ENCODE measurements at regions not wholly inside any gene's neighbourhood (a gene's known extent, or its start where the extent isn't known, plus 50 kb on each side); places are given as distances from the start of the nearest gene placed in this dataset.

GRCh38 chr16:25433388-25433787 lies 175.7 kb upstream of the ZKSCAN2 start:
- Histone ChIP-seq H4K20me1 (ENCODE audit: control insufficient read depth, insufficient read depth, low read depth, low read length) (no peaks in the 10 kb centered on the region), H3K4me2 (ENCODE audit: low read length) (no peak overlapping the region), H3K27me3 (ENCODE audit: control insufficient read depth, low read length) (no peaks in the 10 kb centered on the region), H3K27ac (ENCODE audit: low read depth, low read length) (no peak overlapping the region), H3K36me3 (ENCODE audit: control insufficient read depth, low read length) (no peaks in the 10 kb centered on the region), H3K4me1 (ENCODE audit: control insufficient read depth, low read length) (peaks cover 3% of the 10 kb centered on the region; the same call in 1 of the 2 replicates), H3K9me2 (replicated peaks; ENCODE audit: control insufficient read depth, low read length) (no peaks in the 10 kb centered on the region), H3K9me3 (ENCODE audit: control insufficient read depth, insufficient read depth, low read length) (no peaks in the 10 kb centered on the region), H3F3A (ENCODE audit: control insufficient read depth, insufficient read depth) (no peaks in the 10 kb centered on the region), H3K79me2 (ENCODE audit: control insufficient read depth, low read length) (no peaks in the 10 kb centered on the region), H3K4me3 (ENCODE audit: low read length) (no peak overlapping the region)
- TF ChIP-seq CTCF (IDR thresholded peaks at IDR 0.05; ENCODE audit: low read depth, low read length, poor library complexity, severe bottlenecking) (no peak), EZH2phosphoT487 (IDR thresholded peaks at IDR 0.05; ENCODE audit: borderline replicate concordance, low read length) (no peak)

- H3K36me3 ChIP-seq (ENCODE audit: control insufficient read depth, low read length) = no peaks in the 10 kb centered on the region
- H3K9me2 ChIP-seq (replicated peaks; ENCODE audit: control insufficient read depth, low read length) = no peaks in the 10 kb centered on the region
- no peaks in the 10 kb centered on the region for H3K9me3 ChIP-seq (ENCODE audit: control insufficient read depth, insufficient read depth, low read length)
- H4K20me1 ChIP-seq (ENCODE audit: control insufficient read depth, insufficient read depth, low read depth, low read length) = no peaks in the 10 kb centered on the region
- TF ChIP-seq CTCF (IDR thresholded peaks at IDR 0.05; ENCODE audit: low read depth, low read length, poor library complexity, severe bottlenecking) (no peak), EZH2phosphoT487 (IDR thresholded peaks at IDR 0.05; ENCODE audit: borderline replicate concordance, low read length) (no peak)
- H3K27ac ChIP-seq (ENCODE audit: low read depth, low read length) = no peak overlapping the region
- no peaks in the 10 kb centered on the region for H3K27me3 ChIP-seq (ENCODE audit: control insufficient read depth, low read length)
- peaks cover 3% of the 10 kb centered on the region; the same call in 1 of the 2 replicates for H3K4me1 ChIP-seq (ENCODE audit: control insufficient read depth, low read length)
- H3K4me3 ChIP-seq (ENCODE audit: low read length) = no peak overlapping the region
- H3F3A ChIP-seq (ENCODE audit: control insufficient read depth, insufficient read depth) = no peaks in the 10 kb centered on the region
- no peaks in the 10 kb centered on the region for H3K79me2 ChIP-seq (ENCODE audit: control insufficient read depth, low read length)
- H3K4me2 ChIP-seq (ENCODE audit: low read length) = no peak overlapping the region
These were observed 173.8 kb upstream of the ZKSCAN2 start for GRCh38 chr16:25431472-25431871.

- H4K20me1 ChIP-seq (ENCODE audit: control insufficient read depth, insufficient read depth, low read depth, low read length) = no peaks in the 10 kb centered on the region
- no peaks in the 10 kb centered on the region for H3K9me3 ChIP-seq (ENCODE audit: control insufficient read depth, insufficient read depth, low read length)
These were observed 169.2 kb upstream of the ZKSCAN2 start for GRCh38 chr16:25426829-25427228.

More at GRCh38 chr16:25426829-25427228, 169.2 kb upstream of the ZKSCAN2 start:
- H3K27ac ChIP-seq (ENCODE audit: low read depth, low read length) = no peak overlapping the region
- no peaks in the 10 kb centered on the region for H3K36me3 ChIP-seq (ENCODE audit: control insufficient read depth, low read length)
- no peaks in the 10 kb centered on the region for H3K27me3 ChIP-seq (ENCODE audit: control insufficient read depth, low read length)
- H3K9me2 ChIP-seq (replicated peaks; ENCODE audit: control insufficient read depth, low read length) = no peaks in the 10 kb centered on the region
- H3K4me3 ChIP-seq (ENCODE audit: low read length) = no peak overlapping the region
- no peaks in the 10 kb centered on the region for H3F3A ChIP-seq (ENCODE audit: control insufficient read depth, insufficient read depth)
- no peaks in the 10 kb centered on the region for H3K79me2 ChIP-seq (ENCODE audit: control insufficient read depth, low read length)
- TF ChIP-seq EZH2phosphoT487 (IDR thresholded peaks at IDR 0.05; ENCODE audit: borderline replicate concordance, low read length) (no peak), CTCF (IDR thresholded peaks at IDR 0.05; ENCODE audit: low read depth, low read length, poor library complexity, severe bottlenecking) (no peak)
- no peaks in the 10 kb centered on the region for H3K4me1 ChIP-seq (ENCODE audit: control insufficient read depth, low read length)
- no peak overlapping the region for H3K4me2 ChIP-seq (ENCODE audit: low read length)

Measured in DOHH2 (cell line).